ENCODE measurements at regions not wholly inside any gene's neighbourhood (a gene's known extent, or its start where the extent isn't known, plus 50 kb on each side); places are given as distances from the start of the nearest gene placed in this dataset.

DNA sequence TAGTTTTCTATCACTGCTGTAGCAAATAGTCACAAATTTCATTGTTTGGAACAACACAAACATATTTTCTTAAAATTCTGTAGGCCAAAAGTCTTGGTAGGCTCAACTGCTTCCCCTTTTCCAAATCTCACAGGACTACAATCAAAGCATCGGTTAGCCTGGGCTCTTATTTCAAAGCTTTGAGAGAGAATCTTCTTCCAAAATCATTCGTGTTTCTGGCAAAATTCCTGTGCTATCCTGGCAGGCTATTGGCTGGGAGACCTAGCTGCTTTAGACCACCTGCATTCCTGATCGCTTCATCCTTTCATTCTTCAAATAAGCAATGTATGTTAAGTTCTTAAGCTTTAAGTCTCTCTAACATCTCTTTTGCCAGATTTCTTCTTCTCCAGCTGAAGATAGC, 629.8 kb upstream of the CDH18 start:
- H3K4me3 ChIP-seq, result no peak overlapping the region
- 36 to 51% methylated on average over 3 of the region's 3 CpGs for WGBS, 2 donors (ENCODE audit: low coverage in 1 of 2)
- H3K27me3 ChIP-seq, result no peaks in the 10 kb centered on the region
- no peaks in the 10 kb centered on the region for H3K36me3 ChIP-seq
- no peak for TF ChIP-seq EP300 (IDR thresholded peaks at IDR 0.05)
- TF ChIP-seq POLR2AphosphoS5 (IDR thresholded peaks at IDR 0.05), result no peak
- no peak for TF ChIP-seq POLR2A (IDR thresholded peaks at IDR 0.05)
- TF ChIP-seq, protein P1, sequence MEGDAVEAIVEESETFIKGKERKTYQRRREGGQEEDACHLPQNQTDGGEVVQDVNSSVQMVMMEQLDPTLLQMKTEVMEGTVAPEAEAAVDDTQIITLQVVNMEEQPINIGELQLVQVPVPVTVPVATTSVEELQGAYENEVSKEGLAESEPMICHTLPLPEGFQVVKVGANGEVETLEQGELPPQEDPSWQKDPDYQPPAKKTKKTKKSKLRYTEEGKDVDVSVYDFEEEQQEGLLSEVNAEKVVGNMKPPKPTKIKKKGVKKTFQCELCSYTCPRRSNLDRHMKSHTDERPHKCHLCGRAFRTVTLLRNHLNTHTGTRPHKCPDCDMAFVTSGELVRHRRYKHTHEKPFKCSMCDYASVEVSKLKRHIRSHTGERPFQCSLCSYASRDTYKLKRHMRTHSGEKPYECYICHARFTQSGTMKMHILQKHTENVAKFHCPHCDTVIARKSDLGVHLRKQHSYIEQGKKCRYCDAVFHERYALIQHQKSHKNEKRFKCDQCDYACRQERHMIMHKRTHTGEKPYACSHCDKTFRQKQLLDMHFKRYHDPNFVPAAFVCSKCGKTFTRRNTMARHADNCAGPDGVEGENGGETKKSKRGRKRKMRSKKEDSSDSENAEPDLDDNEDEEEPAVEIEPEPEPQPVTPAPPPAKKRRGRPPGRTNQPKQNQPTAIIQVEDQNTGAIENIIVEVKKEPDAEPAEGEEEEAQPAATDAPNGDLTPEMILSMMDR (IDR thresholded peaks at IDR 0.05), result no peak
- H3K9me3 ChIP-seq, result no peaks in the 10 kb centered on the region
- no peak for ATAC-seq
- no peaks in the 10 kb centered on the region for H3K4me1 ChIP-seq
- no peak overlapping the region for H3K27ac ChIP-seq

DNA sequence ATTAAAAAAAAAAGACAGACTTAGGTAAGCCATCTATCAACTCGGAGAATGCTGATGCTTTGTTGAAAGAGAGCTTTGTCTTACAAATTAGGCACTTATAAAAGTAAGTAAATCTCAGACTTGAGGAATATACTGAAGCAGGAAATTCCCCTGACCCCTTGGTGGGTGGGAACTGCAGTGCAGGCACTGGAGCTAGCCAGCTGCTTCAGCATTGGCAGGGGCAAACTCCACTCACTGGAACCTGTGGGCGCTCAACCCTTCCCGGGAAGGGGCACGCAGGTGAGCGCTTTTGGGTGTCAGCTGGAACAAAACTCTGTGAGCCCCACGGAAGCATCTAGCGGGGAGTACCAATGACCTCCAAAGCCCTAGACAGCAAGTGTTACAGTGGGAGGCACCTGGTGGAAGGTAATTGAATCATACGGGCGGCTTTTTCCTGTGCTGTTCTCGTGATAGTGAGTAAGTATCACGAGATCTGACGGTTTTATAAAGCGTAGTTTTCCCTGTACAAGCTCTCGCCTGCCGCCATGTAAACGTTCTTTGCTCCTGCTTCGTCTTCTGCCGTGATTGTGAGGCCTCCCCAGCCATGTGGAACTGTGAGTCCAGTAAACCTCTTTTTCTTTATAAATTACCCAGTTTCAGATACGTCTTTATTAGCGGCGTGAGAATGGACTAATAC, 628.0 kb upstream of the CDH18 start:
- WGBS, 2 donors (ENCODE audit: low coverage in 1 of 2), result 90 to 92% methylated on average over 18 to 19 of the region's 21 CpGs
- ATAC-seq, result no peak
- TF ChIP-seq EP300 (IDR thresholded peaks at IDR 0.05), result no peak
- no peak for TF ChIP-seq POLR2AphosphoS5 (IDR thresholded peaks at IDR 0.05)
- TF ChIP-seq, protein P1 (IDR thresholded peaks at IDR 0.05), result no peak
- no peak for TF ChIP-seq POLR2A (IDR thresholded peaks at IDR 0.05)

DNA sequence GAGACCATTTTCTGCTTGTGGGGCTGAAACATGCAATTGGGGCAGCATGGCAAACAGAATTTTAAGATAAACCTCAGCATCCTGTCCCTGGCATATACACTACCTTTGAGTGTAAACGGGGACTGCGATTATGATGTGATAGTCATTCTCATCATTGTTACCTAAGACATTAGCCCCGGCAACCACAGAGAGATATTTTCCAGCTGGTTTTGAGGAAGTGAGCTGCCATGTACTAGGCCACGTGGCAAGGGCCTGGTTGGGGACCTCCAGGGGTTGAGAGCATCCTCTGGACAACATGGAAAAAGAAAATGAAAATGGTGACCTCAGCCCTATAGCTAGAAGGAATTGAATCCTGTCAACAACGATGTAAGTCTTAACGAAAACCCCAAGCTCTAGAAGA, 623.6 kb upstream of the CDH18 start:
- no peak for TF ChIP-seq POLR2A (IDR thresholded peaks at IDR 0.05)
- TF ChIP-seq POLR2AphosphoS5 (IDR thresholded peaks at IDR 0.05), result no peak
- no peaks in the 10 kb centered on the region for H3K27me3 ChIP-seq
- H3K36me3 ChIP-seq, result no peaks in the 10 kb centered on the region
- H3K4me1 ChIP-seq, result no peaks in the 10 kb centered on the region
- ATAC-seq, result no peak
- H3K9me3 ChIP-seq, result no peaks in the 10 kb centered on the region
- no peak overlapping the region for H3K27ac ChIP-seq
- no peak overlapping the region for H3K4me3 ChIP-seq
- WGBS, 2 donors (ENCODE audit: low coverage in 1 of 2), result 58 to 75% methylated on average over 3 to 4 of the region's 6 CpGs

More for the DNA sequence above, 628.0 kb upstream of the CDH18 start:
- Histone ChIP-seq H3K27me3 (no peaks in the 10 kb centered on the region), H3K36me3 (no peaks in the 10 kb centered on the region), H3K9me3 (no peaks in the 10 kb centered on the region), H3K4me3 (no peak overlapping the region), H3K27ac (no peak overlapping the region), H3K4me1 (no peaks in the 10 kb centered on the region)

DNA sequence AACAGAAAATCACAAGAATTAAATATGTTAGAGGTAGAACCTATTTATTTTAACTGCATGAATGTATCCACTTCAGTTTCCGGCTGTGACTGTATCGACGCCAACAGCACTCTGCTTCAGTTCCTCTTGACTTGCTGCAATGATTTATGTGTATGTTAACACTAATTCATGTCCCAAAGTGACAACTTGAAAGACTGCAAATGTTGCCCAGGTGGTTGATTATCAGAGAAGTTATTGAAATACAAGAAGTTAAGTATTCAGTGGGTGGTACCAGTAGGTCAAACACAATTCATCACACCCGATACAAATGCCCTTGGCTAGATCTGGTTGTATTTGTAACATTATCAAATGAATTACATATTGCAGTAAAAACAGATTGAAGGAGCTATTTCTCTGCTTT, 622.7 kb upstream of the CDH18 start:
- Histone ChIP-seq H3K9me3 (no peaks in the 10 kb centered on the region), H3K27me3 (no peaks in the 10 kb centered on the region), H3K36me3 (no peaks in the 10 kb centered on the region), H3K4me1 (no peaks in the 10 kb centered on the region), H3K4me3 (no peak overlapping the region), H3K27ac (no peak overlapping the region)
- WGBS, 2 donors (ENCODE audit: low coverage in 1 of 2), result 41 to 63% methylated on average over 4 of the region's 4 CpGs
- TF ChIP-seq EP300 (IDR thresholded peaks at IDR 0.05) (no peak), POLR2A (IDR thresholded peaks at IDR 0.05) (no peak), POLR2AphosphoS5 (IDR thresholded peaks at IDR 0.05) (no peak)
- TF ChIP-seq, protein P1 (IDR thresholded peaks at IDR 0.05), result no peak
- no peak for ATAC-seq

DNA sequence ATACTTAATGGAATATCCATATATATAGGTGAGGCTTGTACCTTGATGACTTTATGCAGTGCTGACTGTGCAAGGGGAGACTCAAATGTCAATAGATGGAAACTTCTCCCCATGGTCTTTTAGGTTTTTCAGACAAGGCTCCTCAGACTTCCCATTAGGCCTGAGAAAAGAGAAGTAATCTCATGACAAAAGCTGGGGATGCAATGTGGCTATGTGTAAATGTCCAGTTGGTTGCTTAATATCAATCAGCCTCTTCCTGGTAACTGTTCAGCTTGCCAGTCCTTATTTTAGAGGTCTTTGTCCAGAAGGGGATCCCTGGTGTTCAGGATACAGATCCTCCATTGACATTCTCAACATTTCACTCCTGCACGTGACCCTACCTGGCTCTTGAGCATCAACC, 621.1 kb upstream of the CDH18 start:
- no peaks in the 10 kb centered on the region for H3K36me3 ChIP-seq
- WGBS, 2 donors (ENCODE audit: low coverage in 1 of 2), result 80 to 100% methylated on average over 1 of the region's 1 CpG
- H3K27me3 ChIP-seq, result no peaks in the 10 kb centered on the region
- H3K4me3 ChIP-seq, result no peak overlapping the region
- ATAC-seq, result no peak
- H3K4me1 ChIP-seq, result no peaks in the 10 kb centered on the region
- H3K9me3 ChIP-seq, result no peaks in the 10 kb centered on the region
- H3K27ac ChIP-seq, result no peak overlapping the region
- TF ChIP-seq POLR2A (IDR thresholded peaks at IDR 0.05) (no peak), POLR2AphosphoS5 (IDR thresholded peaks at IDR 0.05) (no peak)
- TF ChIP-seq, protein P1 (IDR thresholded peaks at IDR 0.05), result no peak
